ENCODE measurements at regions not wholly inside any gene's neighbourhood (a gene's known extent, or its start where the extent isn't known, plus 50 kb on each side); places are given as distances from the start of the nearest gene placed in this dataset.

DNA sequence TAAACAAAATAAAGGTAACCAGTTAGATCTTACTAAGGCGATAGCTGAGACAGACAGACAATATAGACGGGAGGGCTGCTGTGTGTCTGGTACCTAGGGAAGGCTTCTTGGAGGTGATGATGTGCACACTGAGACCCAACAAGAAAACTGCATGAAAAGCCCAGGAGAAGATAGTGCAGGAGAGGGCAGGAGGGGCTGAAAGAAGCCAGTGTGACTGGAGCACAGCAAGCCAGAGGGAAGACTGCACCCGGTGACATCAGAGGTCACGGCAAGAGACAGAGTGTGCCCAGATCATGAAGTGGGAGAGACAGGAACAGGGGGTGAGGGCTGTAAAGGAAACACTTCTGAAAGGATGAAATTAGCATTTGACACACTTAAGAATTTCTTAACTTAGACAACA, 266.3 kb downstream of the BRD1 start:
- TF ChIP-seq, protein P1, sequence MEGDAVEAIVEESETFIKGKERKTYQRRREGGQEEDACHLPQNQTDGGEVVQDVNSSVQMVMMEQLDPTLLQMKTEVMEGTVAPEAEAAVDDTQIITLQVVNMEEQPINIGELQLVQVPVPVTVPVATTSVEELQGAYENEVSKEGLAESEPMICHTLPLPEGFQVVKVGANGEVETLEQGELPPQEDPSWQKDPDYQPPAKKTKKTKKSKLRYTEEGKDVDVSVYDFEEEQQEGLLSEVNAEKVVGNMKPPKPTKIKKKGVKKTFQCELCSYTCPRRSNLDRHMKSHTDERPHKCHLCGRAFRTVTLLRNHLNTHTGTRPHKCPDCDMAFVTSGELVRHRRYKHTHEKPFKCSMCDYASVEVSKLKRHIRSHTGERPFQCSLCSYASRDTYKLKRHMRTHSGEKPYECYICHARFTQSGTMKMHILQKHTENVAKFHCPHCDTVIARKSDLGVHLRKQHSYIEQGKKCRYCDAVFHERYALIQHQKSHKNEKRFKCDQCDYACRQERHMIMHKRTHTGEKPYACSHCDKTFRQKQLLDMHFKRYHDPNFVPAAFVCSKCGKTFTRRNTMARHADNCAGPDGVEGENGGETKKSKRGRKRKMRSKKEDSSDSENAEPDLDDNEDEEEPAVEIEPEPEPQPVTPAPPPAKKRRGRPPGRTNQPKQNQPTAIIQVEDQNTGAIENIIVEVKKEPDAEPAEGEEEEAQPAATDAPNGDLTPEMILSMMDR (IDR thresholded peaks at IDR 0.05), result no peak
- no peak for TF ChIP-seq POLR2A (IDR thresholded peaks at IDR 0.05)

All from heart left ventricle (tissue), 13 donors.